Endothelial cell of umbilical vein (primary cell): ENCODE measurements at regions not wholly inside any gene's neighbourhood (a gene's known extent, or its start where the extent isn't known, plus 50 kb on each side); places are given as distances from the start of the nearest gene placed in this dataset.

Source experiments
- CTCF ChIP-seq, 2 donors: IDR thresholded peaks; 1 replicate in 1 of 2; 2 replicates in 1 of 2; pipeline ENCODE4 v1.5.1; 2011; ENCODE audit warnings: low read length in 2 of 2, mild to moderate bottlenecking in 2 of 2, moderate library complexity in 2 of 2, control low read depth in 1 of 2, inconsistent platforms in 1 of 2, low read depth in 1 of 2; ENCODE audit not compliant: insufficient read depth in 1 of 2; ENCODE audit errors: extremely low read depth in 1 of 2
- EZH2 ChIP-seq: IDR thresholded peaks from 2 replicates; pipeline ENCODE4 v1.6.1; 2012; ENCODE audit warnings: borderline replicate concordance, low read depth, mild to moderate bottlenecking, moderate library complexity, low read length, inconsistent platforms; ENCODE audit not compliant: severe bottlenecking
- FOS ChIP-seq: IDR thresholded peaks from 2 replicates; pipeline ENCODE4 v1.6.1; 2011; ENCODE audit warnings: mild to moderate bottlenecking, low read length, moderate library complexity, borderline replicate concordance; ENCODE audit not compliant: insufficient read depth
- MAX ChIP-seq: IDR thresholded peaks from 2 replicates; pipeline ENCODE4 v1.6.1; 2011; ENCODE audit not compliant: insufficient read depth, insufficient read length
- POLR2A ChIP-seq: IDR thresholded peaks from 2 replicates; pipeline ENCODE4 v1.6.1; 2012; ENCODE audit warnings: low read depth, mild to moderate bottlenecking, control low read depth, low read length
- POLR2AphosphoS5 ChIP-seq: IDR thresholded peaks from 2 replicates; pipeline ENCODE4 v1.6.1; 2012; ENCODE audit warnings: low read depth, mild to moderate bottlenecking, control low read depth, low read length, moderate library complexity; ENCODE audit not compliant: insufficient read depth

- TF ChIP-seq CTCF (IDR thresholded peaks at IDR 0.05; ENCODE audit: extremely low read depth in 1 of 2, insufficient read depth in 1 of 2, low read depth in 1 of 2, low read length in 2 of 2) (no peak), EZH2 (no peak), POLR2AphosphoS5 (no peak), FOS (no peak), POLR2A (no peak), MAX (no peak)
Observed at GRCh38 chr17:68665373-68665772, 64.2 kb upstream of the FAM20A start.
